Stimulated activated CD8-positive, alpha-beta memory T cell treated with anti-CD3 and anti-CD28 coated beads, Interleukin-7, amount 100 ng/mL, for 48 hours (primary cell): ENCODE measurements at regions not wholly inside any gene's neighbourhood (a gene's known extent, or its start where the extent isn't known, plus 50 kb on each side); places are given as distances from the start of the nearest gene placed in this dataset.
"Not testable (repeated sequence)": the region's sequence is repeated elsewhere in the genome, so short reads cannot be mapped to it uniquely, and the experiment has no call there.

ENCODE experiments used
- DNase-seq, 2 donors: peaks; one replicate each; pipeline ENCODE4 v3.0.0-alpha.2; 2020; ENCODE audit warnings: low read depth in 1 of 2; ENCODE audit errors: extremely low read depth in 1 of 2

GRCh38 chr17:33560165-33560564 lies 267.1 kb upstream of the ASIC2 start:
- DNase-seq = no peak

DNA sequence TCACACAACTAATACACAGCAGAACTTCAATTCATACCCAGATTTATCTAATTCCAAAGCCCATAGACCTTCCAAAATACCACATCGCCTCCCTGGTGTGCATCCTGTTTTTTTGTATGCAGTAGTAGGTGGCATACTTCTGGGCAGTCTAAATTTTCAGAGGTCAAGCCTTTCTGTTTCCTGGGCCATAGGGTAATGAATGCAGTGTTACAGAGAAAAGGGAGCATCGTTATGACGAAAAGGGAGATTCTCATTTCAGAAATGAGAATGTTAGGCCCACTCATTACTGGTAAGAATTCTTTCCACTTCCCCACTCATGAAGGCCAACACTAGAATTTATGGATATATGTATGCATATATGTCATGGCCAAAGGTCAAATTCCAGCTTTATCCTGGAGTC lies 267.8 kb upstream of the ASIC2 start:
- DNase-seq = no peak

GRCh38 chr17:33561569-33562334 lies 268.7 kb upstream of the ASIC2 start:
- no peak for DNase-seq

DNA sequence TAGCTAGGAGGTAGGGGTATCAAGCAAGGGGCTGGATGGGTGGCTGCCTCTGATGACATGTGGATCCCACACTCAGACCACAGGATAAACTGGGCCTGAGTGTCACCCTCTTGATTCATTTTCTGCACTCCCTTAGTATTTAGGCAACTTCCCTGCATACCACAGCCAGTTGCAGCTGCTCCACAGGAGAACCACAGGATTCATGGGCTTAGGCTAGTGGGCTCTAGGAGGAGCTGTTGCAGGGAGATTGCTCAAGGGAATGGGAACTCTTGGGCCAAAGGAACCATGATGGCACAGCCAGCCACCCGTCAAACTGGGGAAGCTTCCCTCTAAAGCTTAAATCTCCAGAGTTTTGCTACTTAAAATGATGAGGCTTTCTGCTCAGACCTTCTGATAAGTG lies 269.7 kb upstream of the ASIC2 start:
- DNase-seq = no peak

DNA sequence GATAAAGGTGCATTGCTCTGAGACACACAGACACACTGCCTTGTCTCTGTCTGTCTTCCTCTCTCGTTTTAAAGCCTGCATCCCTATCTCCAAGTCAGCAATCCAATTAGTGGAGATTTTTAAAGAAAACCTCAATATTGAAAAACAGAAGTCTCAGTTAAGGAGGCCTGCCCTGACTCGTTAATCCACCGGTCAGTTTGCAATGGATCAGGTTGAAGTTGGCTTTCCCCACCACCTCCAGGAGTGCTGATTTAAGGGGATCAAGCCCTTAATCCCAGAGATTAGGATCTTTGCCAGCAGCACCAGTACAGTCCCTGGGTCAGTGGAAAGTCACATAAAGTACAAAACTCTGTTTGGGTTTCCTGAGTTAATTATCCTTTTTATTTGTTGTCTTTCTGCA lies 271.1 kb upstream of the ASIC2 start:
- no peak for DNase-seq

DNA sequence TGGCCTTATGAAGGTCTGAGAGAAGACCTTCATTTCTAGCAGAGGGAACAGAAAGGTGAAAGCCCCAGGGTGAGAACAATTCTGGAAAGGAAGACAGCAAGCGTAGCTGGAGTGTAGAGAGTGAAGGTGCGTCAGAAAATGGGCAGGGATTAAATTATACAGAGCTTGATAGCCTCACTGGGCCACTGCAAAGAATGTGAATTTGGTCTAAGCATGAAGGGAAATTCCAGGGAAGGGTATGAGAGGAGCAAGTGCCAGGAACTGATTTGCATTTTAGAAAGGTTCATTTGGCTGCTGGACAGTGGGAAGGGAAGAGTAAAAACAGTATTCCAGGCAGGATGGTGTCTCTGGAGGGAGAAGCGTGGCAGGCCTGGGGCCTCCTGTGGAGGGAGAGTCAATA lies 274.1 kb upstream of the ASIC2 start:
- no peak for DNase-seq

DNA sequence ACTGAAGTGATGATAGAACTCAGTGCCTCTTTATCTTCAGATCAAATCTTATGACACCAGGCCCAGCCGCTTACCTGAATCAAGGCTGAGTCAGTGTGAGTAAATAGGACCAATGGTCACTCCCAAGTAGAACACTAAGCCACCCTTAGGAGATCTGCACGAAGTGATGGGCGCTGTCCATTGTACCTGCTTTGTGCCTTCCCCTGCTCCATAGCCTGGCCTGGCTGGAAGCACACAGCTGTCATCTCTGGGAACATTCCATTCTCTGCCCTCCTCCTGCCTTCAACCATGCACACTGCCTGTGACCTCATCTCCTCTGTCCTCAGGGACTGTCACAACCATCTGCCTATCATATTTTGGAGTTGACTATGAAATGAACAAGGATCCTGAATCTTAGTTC lies 279.5 kb upstream of the ASIC2 start:
- DNase-seq = no peak

- no peak for DNase-seq
Observed at GRCh38 chr17:33574942-33575445, 281.9 kb upstream of the ASIC2 start.

DNA sequence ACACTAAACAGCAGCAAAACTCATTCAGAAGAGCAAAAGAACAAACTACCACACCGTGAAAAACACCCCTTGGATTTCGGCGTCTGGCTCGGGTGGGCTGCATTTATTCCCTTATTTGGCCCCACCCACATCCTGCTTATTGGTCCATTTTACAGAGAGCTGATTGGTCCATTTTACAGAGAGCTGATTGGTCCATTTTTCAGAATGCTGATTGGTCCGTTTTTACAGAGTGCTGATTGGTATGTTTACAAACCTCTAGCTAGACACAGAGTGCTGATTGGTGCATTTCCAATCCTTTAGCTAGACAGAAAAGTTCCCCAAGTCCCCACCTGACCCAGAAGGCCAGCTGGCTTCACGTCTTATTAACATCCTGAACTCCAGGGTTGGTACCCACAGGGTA lies 286.6 kb upstream of the ASIC2 start:
- DNase-seq = not testable (repeated sequence)

DNA sequence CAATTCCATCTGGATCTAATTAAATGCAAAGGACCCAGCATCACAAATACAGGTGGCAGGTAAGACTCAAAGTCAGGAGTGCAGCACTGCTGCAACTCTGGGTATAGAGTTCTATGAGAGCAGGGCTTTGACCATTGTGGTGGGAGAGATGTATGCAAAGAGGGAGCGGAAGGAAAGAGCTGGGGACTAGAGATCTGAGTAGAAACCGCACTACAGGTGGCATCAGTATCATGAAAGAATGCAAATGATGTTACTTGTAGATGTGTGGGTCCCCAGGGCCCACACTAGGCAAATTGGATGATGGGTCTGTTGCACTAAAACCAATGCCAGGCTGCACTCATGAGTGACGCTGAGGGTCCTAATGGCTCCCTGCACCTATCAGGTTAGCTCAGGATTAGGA lies 287.1 kb upstream of the ASIC2 start:
- no peak for DNase-seq

GRCh38 chr17:33582661-33583060 lies 289.6 kb upstream of the ASIC2 start:
- no peak for DNase-seq

GRCh38 chr17:33583518-33584417 lies 290.7 kb upstream of the ASIC2 start:
- no peak for DNase-seq

DNA sequence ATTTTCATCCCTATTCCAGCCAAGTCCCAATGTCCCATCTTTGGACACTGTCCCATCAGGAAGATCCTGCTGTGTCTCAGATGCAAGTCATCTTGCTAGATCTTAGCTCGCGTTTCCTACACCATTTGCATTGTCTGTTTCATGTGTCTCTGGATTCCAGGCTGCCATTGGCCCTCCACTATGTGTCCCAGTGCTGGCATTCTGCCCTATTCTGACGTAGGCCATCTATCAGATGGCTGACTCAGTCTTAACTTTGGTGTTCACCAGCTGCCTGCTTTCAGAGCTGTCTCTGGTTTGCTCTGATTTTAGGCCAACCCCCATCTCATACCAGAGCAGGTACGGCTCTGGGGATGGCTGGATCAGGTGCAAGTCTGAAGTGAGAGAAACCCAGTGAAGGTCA lies 300.9 kb upstream of the ASIC2 start:
- no peak for DNase-seq

DNA sequence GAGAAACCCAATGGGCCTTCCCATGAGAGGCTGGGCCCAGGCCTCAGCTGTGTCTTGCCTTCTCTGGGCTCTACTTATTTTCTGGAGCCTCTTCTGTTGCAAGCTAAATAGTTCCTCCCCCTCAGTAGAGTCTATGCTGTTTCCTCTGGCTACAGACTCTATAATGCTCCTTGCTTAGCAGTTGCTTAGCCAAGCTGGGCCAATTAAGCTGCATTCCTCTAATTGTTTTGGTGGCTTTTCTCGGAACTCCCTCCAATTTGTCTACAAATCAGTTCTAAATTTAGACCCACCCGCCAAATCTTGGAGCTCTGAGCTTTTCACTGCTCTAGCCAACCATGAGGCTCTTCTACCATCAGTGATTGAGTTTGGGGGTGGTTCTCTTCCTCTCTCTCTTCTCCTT lies 302.7 kb upstream of the ASIC2 start:
- no peak for DNase-seq

DNA sequence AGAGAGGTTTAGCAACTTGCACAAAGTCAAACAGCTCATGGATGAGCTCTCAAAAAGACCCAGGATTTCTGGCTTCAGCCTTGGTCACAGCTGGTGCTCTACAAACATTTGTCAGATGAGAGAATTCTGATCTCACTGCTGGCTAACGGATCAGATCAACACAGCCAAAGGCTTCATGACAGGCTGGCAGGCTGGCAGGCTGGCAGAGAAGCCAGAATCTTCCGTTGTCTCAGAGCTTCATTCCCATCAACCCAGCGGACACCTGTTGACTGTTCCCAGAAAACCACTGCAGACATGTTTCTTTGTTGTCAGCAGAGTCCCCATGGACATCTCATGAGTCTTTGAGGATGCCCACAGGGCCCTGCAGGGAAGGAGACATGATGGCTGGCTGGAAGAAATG lies 303.8 kb upstream of the ASIC2 start:
- DNase-seq = no peak

GRCh38 chr17:33598797-33599196 lies 305.7 kb upstream of the ASIC2 start:
- no peak for DNase-seq

DNA sequence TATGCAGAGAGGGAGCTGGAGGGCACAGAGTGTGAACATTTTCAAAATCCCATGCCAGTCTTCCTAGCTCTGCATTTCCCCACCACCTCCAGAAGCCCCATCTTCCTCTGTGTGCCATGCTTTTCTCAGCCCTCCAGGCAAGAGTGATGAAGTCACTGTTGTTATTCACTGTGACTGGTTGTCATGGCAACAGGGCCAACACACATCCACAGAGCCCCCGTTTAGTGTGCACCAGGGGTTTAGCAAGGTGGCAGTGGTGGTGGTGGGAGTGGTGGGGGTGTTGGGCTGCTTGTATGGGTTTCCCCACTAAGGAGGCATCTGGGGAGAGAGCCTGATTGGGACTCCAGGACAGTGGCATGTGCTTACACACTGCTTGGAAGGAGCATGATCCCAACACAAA lies 309.9 kb upstream of the ASIC2 start:
- DNase-seq = no peak

GRCh38 chr17:33603789-33604188 lies 310.7 kb upstream of the ASIC2 start:
- DNase-seq = no peak

DNA sequence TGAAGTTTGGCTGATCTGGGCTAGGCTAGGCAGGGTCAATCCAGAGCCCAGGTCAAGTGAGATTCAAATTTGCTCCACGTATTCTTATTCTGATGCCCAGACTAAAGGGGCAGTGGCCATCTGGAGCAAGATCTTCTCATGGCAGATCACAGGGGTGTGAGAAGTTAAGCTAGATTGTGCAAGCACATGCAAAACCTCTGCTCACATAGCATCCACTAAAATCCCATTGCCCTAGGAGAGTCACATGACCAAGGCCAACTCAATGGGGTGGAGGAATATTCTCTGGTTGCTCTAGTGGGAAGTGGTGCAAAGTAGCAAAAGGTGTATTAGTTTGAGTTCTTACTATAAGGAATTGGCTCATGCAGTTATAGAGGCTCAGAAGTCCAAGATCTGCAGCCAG lies 318.4 kb upstream of the ASIC2 start:
- DNase-seq = no peak

GRCh38 chr17:33615861-33616260 lies 322.8 kb upstream of the ASIC2 start:
- no peak for DNase-seq

DNA sequence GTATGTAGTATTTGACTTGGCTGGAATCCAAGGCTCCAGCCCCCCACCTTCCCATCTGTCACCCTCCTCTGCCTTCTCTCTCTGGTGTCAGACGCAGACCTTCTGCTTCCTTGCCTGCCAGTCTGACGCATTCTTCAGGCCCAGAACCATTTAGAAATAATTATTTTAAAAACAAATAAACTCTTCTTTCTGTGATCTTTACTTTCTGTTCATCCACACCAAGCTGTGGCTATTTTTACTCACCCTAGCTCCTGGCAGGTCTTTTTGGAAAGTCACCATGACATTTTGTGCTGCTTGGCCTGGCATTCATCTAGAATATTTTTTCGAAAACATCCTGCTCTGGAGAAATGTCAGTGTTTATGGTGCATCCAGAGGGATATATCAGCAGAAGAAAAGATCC lies 330.7 kb upstream of the ASIC2 start:
- no peak for DNase-seq
